ENCODE measurements at regions not wholly inside any gene's neighbourhood (a gene's known extent, or its start where the extent isn't known, plus 50 kb on each side); places are given as distances from the start of the nearest gene placed in this dataset.

DNA sequence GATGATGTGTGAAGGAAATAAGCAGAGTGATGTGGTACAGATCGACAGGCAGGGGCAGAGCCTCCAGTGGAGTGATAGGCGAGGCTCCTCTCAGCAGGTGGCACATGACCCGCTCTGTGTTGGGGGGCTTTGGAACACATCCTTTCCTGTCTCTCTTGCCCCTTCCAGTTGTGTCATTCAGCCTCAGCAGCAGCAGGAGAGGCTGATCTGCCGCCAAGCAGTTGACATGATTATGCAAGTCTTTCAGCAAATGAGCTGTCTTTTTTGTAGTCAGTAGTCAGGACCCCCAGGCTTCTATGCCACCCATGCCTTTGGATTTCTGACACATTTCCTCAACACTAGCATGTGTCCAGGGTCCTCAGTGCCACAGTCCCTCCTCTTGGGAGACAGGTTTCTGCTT, 307.1 kb upstream of the C1orf174 start:
- TF ChIP-seq, protein P1, sequence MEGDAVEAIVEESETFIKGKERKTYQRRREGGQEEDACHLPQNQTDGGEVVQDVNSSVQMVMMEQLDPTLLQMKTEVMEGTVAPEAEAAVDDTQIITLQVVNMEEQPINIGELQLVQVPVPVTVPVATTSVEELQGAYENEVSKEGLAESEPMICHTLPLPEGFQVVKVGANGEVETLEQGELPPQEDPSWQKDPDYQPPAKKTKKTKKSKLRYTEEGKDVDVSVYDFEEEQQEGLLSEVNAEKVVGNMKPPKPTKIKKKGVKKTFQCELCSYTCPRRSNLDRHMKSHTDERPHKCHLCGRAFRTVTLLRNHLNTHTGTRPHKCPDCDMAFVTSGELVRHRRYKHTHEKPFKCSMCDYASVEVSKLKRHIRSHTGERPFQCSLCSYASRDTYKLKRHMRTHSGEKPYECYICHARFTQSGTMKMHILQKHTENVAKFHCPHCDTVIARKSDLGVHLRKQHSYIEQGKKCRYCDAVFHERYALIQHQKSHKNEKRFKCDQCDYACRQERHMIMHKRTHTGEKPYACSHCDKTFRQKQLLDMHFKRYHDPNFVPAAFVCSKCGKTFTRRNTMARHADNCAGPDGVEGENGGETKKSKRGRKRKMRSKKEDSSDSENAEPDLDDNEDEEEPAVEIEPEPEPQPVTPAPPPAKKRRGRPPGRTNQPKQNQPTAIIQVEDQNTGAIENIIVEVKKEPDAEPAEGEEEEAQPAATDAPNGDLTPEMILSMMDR (IDR thresholded peaks at IDR 0.05) = no peak
- no peak for TF ChIP-seq TCF7L2 (IDR thresholded peaks at IDR 0.05; ENCODE audit: low read depth, low read length)

Measured in Panc1 (cell line).